ENCODE measurements at regions not wholly inside any gene's neighbourhood (a gene's known extent, or its start where the extent isn't known, plus 50 kb on each side); places are given as distances from the start of the nearest gene placed in this dataset.

GRCh38 chr22:49561976-49562375, 265.7 kb downstream of the BRD1 start:
- H3K4me2 ChIP-seq (ENCODE audit: low read depth, low read length, poor library complexity, severe bottlenecking), result no peak overlapping the region
- H3K36me3 ChIP-seq (ENCODE audit: insufficient read depth, low read length), result no peaks in the 10 kb centered on the region
- H2AFZ ChIP-seq (ENCODE audit: low read length), result no peak overlapping the region
- H3K27me3 ChIP-seq (ENCODE audit: insufficient read depth, low read length, poor library complexity, severe bottlenecking), result no peaks in the 10 kb centered on the region
- H4K20me1 ChIP-seq (ENCODE audit: insufficient read depth, low read length, poor library complexity, severe bottlenecking), result no peaks in the 10 kb centered on the region
- H3F3A ChIP-seq (ENCODE audit: low read depth), result no peaks in the 10 kb centered on the region
- no peak overlapping the region for H3K4me3 ChIP-seq (ENCODE audit: low read length, poor library complexity, severe bottlenecking)
- peaks cover 15% of the 10 kb centered on the region; the same call in 1 of the 2 replicates for H3K79me2 ChIP-seq (ENCODE audit: insufficient read depth, low read length)
- no peak overlapping the region for H3K9ac ChIP-seq (ENCODE audit: low read depth, low read length, poor library complexity, severe bottlenecking)
- TF ChIP-seq EZH2phosphoT487 (IDR thresholded peaks at IDR 0.05; ENCODE audit: borderline replicate concordance), result no peak
- no peak for TF ChIP-seq CTCF (conservative IDR thresholded peaks at IDR 0.05; ENCODE audit: low read length)
- no peaks in the 10 kb centered on the region for H3K4me1 ChIP-seq (ENCODE audit: insufficient read depth, low read length, poor library complexity, severe bottlenecking)
- H3K9me3 ChIP-seq (ENCODE audit: insufficient read depth, low read depth, low read length), result no peaks in the 10 kb centered on the region
- no peaks in the 10 kb centered on the region for H3K9me2 ChIP-seq (replicated peaks; ENCODE audit: low read depth, low read length)

GRCh38 chr22:49561338-49561737, 266.3 kb downstream of the BRD1 start:
- H4K20me1 ChIP-seq (ENCODE audit: insufficient read depth, low read length, poor library complexity, severe bottlenecking), result no peaks in the 10 kb centered on the region
- no peaks in the 10 kb centered on the region for H3K36me3 ChIP-seq (ENCODE audit: insufficient read depth, low read length)
- no peaks in the 10 kb centered on the region for H3K27me3 ChIP-seq (ENCODE audit: insufficient read depth, low read length, poor library complexity, severe bottlenecking)
- no peaks in the 10 kb centered on the region for H3K4me1 ChIP-seq (ENCODE audit: insufficient read depth, low read length, poor library complexity, severe bottlenecking)
- peaks cover 15% of the 10 kb centered on the region; the same call in 1 of the 2 replicates for H3K79me2 ChIP-seq (ENCODE audit: insufficient read depth, low read length)
- no peaks in the 10 kb centered on the region for H3K9me3 ChIP-seq (ENCODE audit: insufficient read depth, low read depth, low read length)
- no peak overlapping the region for H3K4me2 ChIP-seq (ENCODE audit: low read depth, low read length, poor library complexity, severe bottlenecking)
- H3K9me2 ChIP-seq (replicated peaks; ENCODE audit: low read depth, low read length), result no peaks in the 10 kb centered on the region
- no peak overlapping the region for H3K9ac ChIP-seq (ENCODE audit: low read depth, low read length, poor library complexity, severe bottlenecking)
- H3K4me3 ChIP-seq (ENCODE audit: low read length, poor library complexity, severe bottlenecking), result no peak overlapping the region
- TF ChIP-seq CTCF (conservative IDR thresholded peaks at IDR 0.05; ENCODE audit: low read length), result no peak
- TF ChIP-seq EZH2phosphoT487 (IDR thresholded peaks at IDR 0.05; ENCODE audit: borderline replicate concordance), result no peak
- H3F3A ChIP-seq (ENCODE audit: low read depth), result no peaks in the 10 kb centered on the region
- no peak overlapping the region for H2AFZ ChIP-seq (ENCODE audit: low read length)

GRCh38 chr22:49555526-49555925, 272.1 kb downstream of the BRD1 start:
- no peak overlapping the region for H3K9ac ChIP-seq (ENCODE audit: low read depth, low read length, poor library complexity, severe bottlenecking)
- peaks cover 8% of the 10 kb centered on the region; the same call in 1 of the 2 replicates for H3K79me2 ChIP-seq (ENCODE audit: insufficient read depth, low read length)

More at GRCh38 chr22:49555526-49555925, 272.1 kb downstream of the BRD1 start:
- Histone ChIP-seq H2AFZ (ENCODE audit: low read length) (no peak overlapping the region), H3K9me2 (replicated peaks; ENCODE audit: low read depth, low read length) (no peaks in the 10 kb centered on the region), H3K9me3 (ENCODE audit: insufficient read depth, low read depth, low read length) (no peaks in the 10 kb centered on the region), H3K4me3 (ENCODE audit: low read length, poor library complexity, severe bottlenecking) (no peak overlapping the region), H3K4me2 (ENCODE audit: low read depth, low read length, poor library complexity, severe bottlenecking) (no peak overlapping the region), H3K27me3 (ENCODE audit: insufficient read depth, low read length, poor library complexity, severe bottlenecking) (no peaks in the 10 kb centered on the region), H3K36me3 (ENCODE audit: insufficient read depth, low read length) (no peaks in the 10 kb centered on the region), H3F3A (ENCODE audit: low read depth) (no peaks in the 10 kb centered on the region), H3K4me1 (ENCODE audit: insufficient read depth, low read length, poor library complexity, severe bottlenecking) (no peaks in the 10 kb centered on the region), H4K20me1 (ENCODE audit: insufficient read depth, low read length, poor library complexity, severe bottlenecking) (no peaks in the 10 kb centered on the region)
- no peak for TF ChIP-seq EZH2phosphoT487 (IDR thresholded peaks at IDR 0.05; ENCODE audit: borderline replicate concordance)
- TF ChIP-seq CTCF (conservative IDR thresholded peaks at IDR 0.05; ENCODE audit: low read length), result no peak
